Left cardiac atrium (tissue), 4 donors: ENCODE measurements at regions not wholly inside any gene's neighbourhood (a gene's known extent, or its start where the extent isn't known, plus 50 kb on each side); places are given as distances from the start of the nearest gene placed in this dataset.
"Not testable (repeated sequence)": the region's sequence is repeated elsewhere in the genome, so short reads cannot be mapped to it uniquely, and the experiment has no call there.

Source experiments
- ATAC-seq, 2 donors: fragments of 200-7000 bp; cut with Tn5 transposase; one replicate each; pipeline ENCODE4 v1.9.1; 2020; ENCODE audit warnings: mild to moderate bottlenecking in 2 of 2, moderate library complexity in 2 of 2
- DNase-seq: peaks from one replicate; pipeline ENCODE4 v3.0.0-alpha.2; 2020
- intact Hi-C, 2 donors: fragments of 100-400 bp; cut with DNase I; formaldehyde crosslinking; loops; one replicate each; pipeline versions ENCODE4 v1.14.1 to v1.15.1; 2022 to 2023
- donor health status: DM: no; HTN: yes; CAD: no.
- donor health status: DM: no; HTN: yes; CAD: no; lungs with severe emphysema.
- donor health status: DM: yes; HTN: yes; CAD: no.
- donor health status: Dilated cardiomyopathy.

GRCh38 chr19:33997690-33998089, 174.6 kb upstream of the LSM14A start:
- DNase-seq, result no peak
- no peak for ATAC-seq
- intact Hi-C loops, result loop anchor here (2.0 to 5.0 kb wide), 2 partner anchors 219 to 220 kb away; no protein-coding TSS in a partner anchor

GRCh38 chr19:33998302-33998701, 174.0 kb upstream of the LSM14A start:
- intact Hi-C loops, result loop anchor here (2.0 to 5.0 kb wide), 2 partner anchors 220 to 221 kb away; no protein-coding TSS in a partner anchor
- no peak for ATAC-seq
- DNase-seq, result no peak

GRCh38 chr19:33998739-33999345, 173.5 kb upstream of the LSM14A start:
- intact Hi-C loops, result loop anchor here (2.0 to 5.0 kb wide), 2 partner anchors 220 to 222 kb away; no protein-coding TSS in a partner anchor
- ATAC-seq, result no peak
- no peak for DNase-seq

GRCh38 chr19:34017024-34017423, 155.3 kb upstream of the LSM14A start:
- intact Hi-C loops, result no loop called here
- DNase-seq, result no peak
- ATAC-seq, result no peak

GRCh38 chr19:34017601-34018000, 154.7 kb upstream of the LSM14A start:
- no peak for DNase-seq
- intact Hi-C loops, result no loop called here
- no peak for ATAC-seq

GRCh38 chr19:34018546-34018945, 153.8 kb upstream of the LSM14A start:
- intact Hi-C loops, result no loop called here
- ATAC-seq (no peak), DNase-seq (no peak)

- ATAC-seq (no peak), DNase-seq (no peak)
- intact Hi-C loops, result no loop called here
Observed at GRCh38 chr19:34023381-34023780, 148.9 kb upstream of the LSM14A start.

GRCh38 chr19:34033880-34034279, 138.4 kb upstream of the LSM14A start:
- intact Hi-C loops, result no loop called here
- ATAC-seq, result no peak
- no peak for DNase-seq

GRCh38 chr19:34034318-34034846, 137.9 kb upstream of the LSM14A start:
- DNase-seq (no peak), ATAC-seq (no peak)
- intact Hi-C loops, result no loop called here

- DNase-seq (peak; percentile 71), ATAC-seq (peak in 1 of 2 donors; percentile 34)
- intact Hi-C loops, result loop anchor here in 1 of 2 donors (5.0 to 10.0 kb wide), 2 partner anchors 55 to 103 kb away; no protein-coding TSS in a partner anchor
Observed at GRCh38 chr19:34041925-34042521, 130.3 kb upstream of the LSM14A start.

GRCh38 chr19:34044021-34044420, 128.3 kb upstream of the LSM14A start:
- ATAC-seq, result no peak
- DNase-seq, result no peak
- intact Hi-C loops, result loop anchor here in 1 of 2 donors (5.0 to 10.0 kb wide), 2 partner anchors 53 to 101 kb away; no protein-coding TSS in a partner anchor

GRCh38 chr19:34049944-34050343, 122.4 kb upstream of the LSM14A start:
- intact Hi-C loops, result loop anchor here in 1 of 2 donors (10.0 kb wide), 1 partner anchor 95 kb away; no protein-coding TSS in a partner anchor

GRCh38 chr19:34050430-34050829, 121.9 kb upstream of the LSM14A start:
- intact Hi-C loops, DNase-seq, ATAC-seq: not testable (repeated sequence)

More at GRCh38 chr19:34049944-34050343, 122.4 kb upstream of the LSM14A start:
- no peak for ATAC-seq
- DNase-seq, result no peak

GRCh38 chr19:34051255-34051654, 121.0 kb upstream of the LSM14A start:
- DNase-seq, result no peak
- no peak for ATAC-seq
- intact Hi-C loops, result no loop called here

GRCh38 chr19:34057155-34057554, 115.1 kb upstream of the LSM14A start:
- ATAC-seq (no peak), DNase-seq (no peak)
- intact Hi-C loops, result no loop called here

GRCh38 chr19:34066007-34066643, 106.2 kb upstream of the LSM14A start:
- ATAC-seq (no peak), DNase-seq (no peak)
- intact Hi-C loops, result no loop called here

GRCh38 chr19:34067861-34068271, 104.4 kb upstream of the LSM14A start:
- ATAC-seq, result no peak
- intact Hi-C loops, result no loop called here
- DNase-seq, result no peak

- intact Hi-C loops, result no loop called here
- no peak for ATAC-seq
- DNase-seq, result no peak
Observed at GRCh38 chr19:34075661-34076091, 96.6 kb upstream of the LSM14A start.

GRCh38 chr19:34082289-34083077, 89.8 kb upstream of the LSM14A start:
- DNase-seq (no peak), ATAC-seq (no peak)
- intact Hi-C loops, result no loop called here
